Type B pancreatic cell (in vitro differentiated cells): ENCODE measurements at regions not wholly inside any gene's neighbourhood (a gene's known extent, or its start where the extent isn't known, plus 50 kb on each side); places are given as distances from the start of the nearest gene placed in this dataset.
A peak's percentile ranks its signal among the peaks of the same experiment; 100 is the strongest.

Experiments
- DNase-seq: peaks from one replicate; pipeline ENCODE4 v3.0.0; 2021; ENCODE audit warnings: mixed read lengths; ENCODE audit not compliant: unreplicated experiment; ENCODE audit errors: extremely low spot score
- H3K27ac Mint-ChIP-seq: 2 replicates; pipeline ENCODE4 v1.8.0; 2021; ENCODE audit warnings: mild to moderate bottlenecking, mixed read lengths
- H3K27me3 Mint-ChIP-seq: 2 replicates; pipeline ENCODE4 v1.8.0; 2021; ENCODE audit warnings: mixed read lengths
- H3K36me3 Mint-ChIP-seq: 2 replicates; pipeline ENCODE4 v1.8.0; 2021; ENCODE audit warnings: mixed read lengths
- H3K4me1 Mint-ChIP-seq: one replicate; pipeline ENCODE4 v1.8.0; 2021; ENCODE audit warnings: mixed read lengths; ENCODE audit not compliant: unreplicated experiment
- H3K4me3 Mint-ChIP-seq: 2 replicates; pipeline ENCODE4 v1.8.0; 2021; ENCODE audit warnings: mild to moderate bottlenecking, mixed read lengths
- H3K9me3 Mint-ChIP-seq: 2 replicates; pipeline ENCODE4 v1.8.0; 2021; ENCODE audit warnings: mixed read lengths
- CTCF ChIP-seq: fragments of 200-600 bp; sonication (generic); conservative IDR thresholded peaks from 2 replicates; pipeline ENCODE4 v1.5.0; 2021; ENCODE audit warnings: antibody characterized with exemption, mild to moderate bottlenecking

- peak; percentile 77 for TF ChIP-seq CTCF
- DNase-seq, result no peak
- Mint-ChIP-seq H3K4me3 (no peak overlapping the region), H3K9me3 (no peaks in the 10 kb centered on the region), H3K4me1 (no peaks in the 10 kb centered on the region), H3K27ac (no peak overlapping the region), H3K27me3 (no peaks in the 10 kb centered on the region), H3K36me3 (no peaks in the 10 kb centered on the region)
Measured at GRCh38 chr9:117555964-117556629, 141.2 kb upstream of the ASTN2 start.

- Mint-ChIP-seq H3K27me3 (no peaks in the 10 kb centered on the region), H3K9me3 (no peaks in the 10 kb centered on the region), H3K4me1 (no peaks in the 10 kb centered on the region), H3K4me3 (no peak overlapping the region), H3K27ac (no peak overlapping the region), H3K36me3 (no peaks in the 10 kb centered on the region)
- TF ChIP-seq CTCF, result no peak
- DNase-seq, result no peak
Measured at GRCh38 chr9:117552811-117553210, 138.0 kb upstream of the ASTN2 start.

GRCh38 chr9:117551171-117551570 lies 136.3 kb upstream of the ASTN2 start:
- no peak for TF ChIP-seq CTCF
- no peaks in the 10 kb centered on the region for H3K36me3 Mint-ChIP-seq
- no peaks in the 10 kb centered on the region for H3K9me3 Mint-ChIP-seq
- H3K4me1 Mint-ChIP-seq, result no peaks in the 10 kb centered on the region
- H3K27ac Mint-ChIP-seq, result no peak overlapping the region
- no peak overlapping the region for H3K4me3 Mint-ChIP-seq
- H3K27me3 Mint-ChIP-seq, result no peaks in the 10 kb centered on the region
- DNase-seq, result no peak

GRCh38 chr9:117549444-117549843 lies 134.6 kb upstream of the ASTN2 start:
- Mint-ChIP-seq H3K27me3 (no peaks in the 10 kb centered on the region), H3K36me3 (no peaks in the 10 kb centered on the region), H3K4me1 (no peaks in the 10 kb centered on the region), H3K4me3 (no peak overlapping the region), H3K27ac (no peak overlapping the region), H3K9me3 (no peaks in the 10 kb centered on the region)
- no peak for TF ChIP-seq CTCF
- DNase-seq, result no peak

GRCh38 chr9:117548556-117548955 lies 133.7 kb upstream of the ASTN2 start:
- no peaks in the 10 kb centered on the region for H3K27me3 Mint-ChIP-seq
- H3K4me1 Mint-ChIP-seq, result no peaks in the 10 kb centered on the region
- no peaks in the 10 kb centered on the region for H3K36me3 Mint-ChIP-seq
- no peak overlapping the region for H3K4me3 Mint-ChIP-seq
- no peak for DNase-seq
- no peak overlapping the region for H3K27ac Mint-ChIP-seq
- no peaks in the 10 kb centered on the region for H3K9me3 Mint-ChIP-seq
- TF ChIP-seq CTCF, result no peak

- H3K9me3 Mint-ChIP-seq, result no peaks in the 10 kb centered on the region
- no peaks in the 10 kb centered on the region for H3K4me1 Mint-ChIP-seq
- H3K27me3 Mint-ChIP-seq, result no peaks in the 10 kb centered on the region
- no peaks in the 10 kb centered on the region for H3K36me3 Mint-ChIP-seq
- no peak for TF ChIP-seq CTCF
- DNase-seq, result no peak
- H3K4me3 Mint-ChIP-seq, result no peak overlapping the region
- H3K27ac Mint-ChIP-seq, result no peak overlapping the region
Measured at GRCh38 chr9:117547904-117548303, 133.0 kb upstream of the ASTN2 start.
